OCI-LY3 (cell line): ENCODE measurements at regions not wholly inside any gene's neighbourhood (a gene's known extent, or its start where the extent isn't known, plus 50 kb on each side); places are given as distances from the start of the nearest gene placed in this dataset.

Source experiments
- CTCF ChIP-seq: fragments of 200-600, 300-600 bp; sonication (generic); IDR thresholded peaks from 2 replicates; pipeline ENCODE4 v1.5.1; 2014; ENCODE audit warnings: antibody characterized with exemption, low read length, low read depth
- EZH2phosphoT487 ChIP-seq: fragments of 200-600 bp; shearing (Covaris generic); IDR thresholded peaks from 2 replicates; pipeline ENCODE4 v1.6.1; 2018; ENCODE audit warnings: antibody characterized with exemption, mixed run types, low read depth

- TF ChIP-seq CTCF (no peak), EZH2phosphoT487 (no peak)
These were observed 105.6 kb upstream of the AMOT start for GRCh38 chrX:112946227-112946626.
